Choroid plexus epithelial cell (primary cell): ENCODE measurements at regions not wholly inside any gene's neighbourhood (a gene's known extent, or its start where the extent isn't known, plus 50 kb on each side); places are given as distances from the start of the nearest gene placed in this dataset.

ENCODE experiments used
- DNase-seq: peaks from one replicate; pipeline ENCODE4 v3.0.0-alpha.2; 2010; ENCODE audit warnings: low read depth
- H3K4me3 ChIP-seq: 2 replicates; pipeline ENCODE4 v1.5.1; 2011; ENCODE audit warnings: low read depth, mild to moderate bottlenecking, control low read depth, low read length, moderate library complexity
- TF ChIP-seq, protein P1 (sequence below): conservative IDR thresholded peaks from 2 replicates; pipeline ENCODE4 v1.5.1; 2011; ENCODE audit warnings: low read depth, mild to moderate bottlenecking, control low read depth, inconsistent platforms, low read length, moderate library complexity

- TF ChIP-seq, protein P1, sequence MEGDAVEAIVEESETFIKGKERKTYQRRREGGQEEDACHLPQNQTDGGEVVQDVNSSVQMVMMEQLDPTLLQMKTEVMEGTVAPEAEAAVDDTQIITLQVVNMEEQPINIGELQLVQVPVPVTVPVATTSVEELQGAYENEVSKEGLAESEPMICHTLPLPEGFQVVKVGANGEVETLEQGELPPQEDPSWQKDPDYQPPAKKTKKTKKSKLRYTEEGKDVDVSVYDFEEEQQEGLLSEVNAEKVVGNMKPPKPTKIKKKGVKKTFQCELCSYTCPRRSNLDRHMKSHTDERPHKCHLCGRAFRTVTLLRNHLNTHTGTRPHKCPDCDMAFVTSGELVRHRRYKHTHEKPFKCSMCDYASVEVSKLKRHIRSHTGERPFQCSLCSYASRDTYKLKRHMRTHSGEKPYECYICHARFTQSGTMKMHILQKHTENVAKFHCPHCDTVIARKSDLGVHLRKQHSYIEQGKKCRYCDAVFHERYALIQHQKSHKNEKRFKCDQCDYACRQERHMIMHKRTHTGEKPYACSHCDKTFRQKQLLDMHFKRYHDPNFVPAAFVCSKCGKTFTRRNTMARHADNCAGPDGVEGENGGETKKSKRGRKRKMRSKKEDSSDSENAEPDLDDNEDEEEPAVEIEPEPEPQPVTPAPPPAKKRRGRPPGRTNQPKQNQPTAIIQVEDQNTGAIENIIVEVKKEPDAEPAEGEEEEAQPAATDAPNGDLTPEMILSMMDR, result no peak
- H3K4me3 ChIP-seq, result no peak overlapping the region
- no peak for DNase-seq
These were observed 598.5 kb downstream of the ZNF385D start for GRCh38 chr3:21152555-21152954.

GRCh38 chr3:21142949-21143348, 608.1 kb downstream of the ZNF385D start:
- TF ChIP-seq, protein P1, result no peak
- H3K4me3 ChIP-seq, result no peak overlapping the region
- no peak for DNase-seq

- no peak for DNase-seq
- TF ChIP-seq, protein P1, result no peak
- H3K4me3 ChIP-seq, result no peak overlapping the region
These were observed 609.0 kb downstream of the ZNF385D start for GRCh38 chr3:21142031-21142430.

GRCh38 chr3:21140785-21141184, 610.2 kb downstream of the ZNF385D start:
- no peak for DNase-seq
- no peak overlapping the region for H3K4me3 ChIP-seq
- TF ChIP-seq, protein P1, result no peak

- no peak for DNase-seq
- TF ChIP-seq, protein P1, result no peak
These were observed 612.9 kb downstream of the ZNF385D start for GRCh38 chr3:21138085-21138484.

DNA sequence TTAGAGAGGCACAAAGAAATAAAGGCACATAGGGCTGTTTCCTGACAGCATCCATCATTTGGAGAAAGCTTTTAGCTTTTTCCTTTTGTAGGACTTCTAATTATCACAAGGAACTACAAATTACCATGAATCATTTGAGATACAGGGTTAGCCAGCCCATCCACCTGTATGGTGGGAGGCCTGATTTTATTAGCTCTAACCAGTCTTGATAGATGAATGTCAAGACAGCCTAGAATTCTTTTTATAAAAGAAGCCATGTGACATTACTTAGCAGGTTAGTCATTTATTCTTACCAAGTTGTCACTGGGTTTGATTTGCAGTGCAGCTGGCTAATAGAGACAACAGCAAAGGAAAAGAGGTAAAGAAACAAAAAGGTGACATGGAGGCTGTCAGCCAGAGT, 618.1 kb downstream of the ZNF385D start:
- TF ChIP-seq, protein P1, result no peak
- H3K4me3 ChIP-seq, result no peak overlapping the region
- DNase-seq, result no peak

More at GRCh38 chr3:21138085-21138484, 612.9 kb downstream of the ZNF385D start:
- H3K4me3 ChIP-seq, result no peak overlapping the region

DNA sequence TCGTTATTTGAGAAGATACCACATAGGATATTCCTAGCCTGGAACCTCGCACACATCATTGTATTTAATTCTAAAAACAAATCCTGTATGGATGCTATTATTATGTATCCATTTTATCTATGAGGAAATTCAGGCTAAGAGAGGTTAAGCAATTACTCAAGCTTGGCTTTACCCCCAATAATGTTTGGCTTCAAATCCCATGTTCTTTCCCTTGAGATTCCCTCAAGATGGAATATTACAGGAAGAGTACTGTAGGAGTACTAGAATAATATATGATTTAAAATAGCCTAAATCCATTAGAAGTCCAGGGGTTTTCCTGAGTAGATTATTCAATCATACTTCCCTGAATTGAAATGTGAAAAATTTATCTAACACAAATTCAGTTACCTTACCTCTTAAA, 630.2 kb downstream of the ZNF385D start:
- no peak overlapping the region for H3K4me3 ChIP-seq
- DNase-seq, result no peak
- TF ChIP-seq, protein P1, result no peak
